ENCODE measurements at regions not wholly inside any gene's neighbourhood (a gene's known extent, or its start where the extent isn't known, plus 50 kb on each side); places are given as distances from the start of the nearest gene placed in this dataset.
A peak's percentile ranks its signal among the peaks of the same experiment; 100 is the strongest.
"Not testable (repeated sequence)": the region's sequence is repeated elsewhere in the genome, so short reads cannot be mapped to it uniquely, and the experiment has no call there.

GRCh38 chr2:47295131-47295980 is 73.8 kb upstream of the EPCAM start:
- H3K9me3 ChIP-seq: no peaks in the 10 kb centered on the region
- intact Hi-C loops (cut with DNase I): no loop called here
- H3K4me3 ChIP-seq: no peak overlapping the region
- TF ChIP-seq CTCF (IDR thresholded peaks at IDR 0.05): no peak
- peaks cover 0 to 31% of the 10 kb centered on the region in 2 donors for H3K4me1 ChIP-seq
- peak overlapping the region in 1 of 2 donors; percentile 70 for H3K27ac ChIP-seq
- no peaks in the 10 kb centered on the region for H3K27me3 ChIP-seq
- no peak for ATAC-seq
- no peak for DNase-seq
- no peaks in the 10 kb centered on the region for H3K36me3 ChIP-seq

GRCh38 chr2:47293976-47294375 is 75.1 kb upstream of the EPCAM start:
- Histone ChIP-seq H3K4me1 (peaks cover 0 to 22% of the 10 kb centered on the region in 2 donors), H3K27ac (no peak overlapping the region), H3K36me3 (no peaks in the 10 kb centered on the region), H3K4me3 (no peak overlapping the region), H3K27me3 (no peaks in the 10 kb centered on the region), H3K9me3 (no peaks in the 10 kb centered on the region)
- intact Hi-C loops (cut with DNase I): no loop called here
- no peak for TF ChIP-seq CTCF (IDR thresholded peaks at IDR 0.05)
- ATAC-seq (peak; percentile 50), DNase-seq (no peak)

GRCh38 chr2:47288864-47289263 is 80.2 kb upstream of the EPCAM start:
- peak; percentile 58 for ATAC-seq
- no peak for DNase-seq
- H3K36me3 ChIP-seq: no peaks in the 10 kb centered on the region
- no peak overlapping the region for H3K27ac ChIP-seq
- TF ChIP-seq CTCF (IDR thresholded peaks at IDR 0.05): no peak
- peaks cover 0 to 4% of the 10 kb centered on the region in 2 donors for H3K4me1 ChIP-seq
- no peaks in the 10 kb centered on the region for H3K27me3 ChIP-seq
- intact Hi-C loops (cut with DNase I): no loop called here
- H3K9me3 ChIP-seq: no peaks in the 10 kb centered on the region
- H3K4me3 ChIP-seq: no peak overlapping the region

- no peak for TF ChIP-seq CTCF (IDR thresholded peaks at IDR 0.05)
- no peaks in the 10 kb centered on the region for H3K27me3 ChIP-seq
- intact Hi-C loops (cut with DNase I): no loop called here
- no peaks in the 10 kb centered on the region for H3K4me1 ChIP-seq
- no peak overlapping the region for H3K4me3 ChIP-seq
- H3K9me3 ChIP-seq: no peaks in the 10 kb centered on the region
- ATAC-seq (no peak), DNase-seq (no peak)
- no peaks in the 10 kb centered on the region for H3K36me3 ChIP-seq
- no peak overlapping the region for H3K27ac ChIP-seq
Observed at GRCh38 chr2:47283659-47284058, 85.5 kb upstream of the EPCAM start.

- no peaks in the 10 kb centered on the region for H3K27me3 ChIP-seq
Observed at GRCh38 chr2:47282621-47283272, 86.4 kb upstream of the EPCAM start.

GRCh38 chr2:47279525-47279924 is 89.6 kb upstream of the EPCAM start:
- DNase-seq; H3K9me3 ChIP-seq; H3K27ac ChIP-seq; H3K27me3 ChIP-seq; intact Hi-C loops (cut with DNase I); H3K36me3 ChIP-seq; H3K4me1 ChIP-seq; ATAC-seq; H3K4me3 ChIP-seq: not testable (repeated sequence)

More at GRCh38 chr2:47282621-47283272, 86.4 kb upstream of the EPCAM start:
- TF ChIP-seq CTCF (IDR thresholded peaks at IDR 0.05): no peak
- Histone ChIP-seq H3K27ac (no peak overlapping the region), H3K4me3 (no peak overlapping the region), H3K9me3 (no peaks in the 10 kb centered on the region), H3K4me1 (no peaks in the 10 kb centered on the region), H3K36me3 (no peaks in the 10 kb centered on the region)
- ATAC-seq: no peak
- DNase-seq: no peak
- intact Hi-C loops (cut with DNase I): no loop called here
